Pons (tissue), 1 donor: ENCODE measurements at regions not wholly inside any gene's neighbourhood (a gene's known extent, or its start where the extent isn't known, plus 50 kb on each side); places are given as distances from the start of the nearest gene placed in this dataset.
"Not testable (repeated sequence)": the region's sequence is repeated elsewhere in the genome, so short reads cannot be mapped to it uniquely, and the experiment has no call there.

Experiments
- DNase-seq: peaks from one replicate; pipeline ENCODE4 v3.0.0-alpha.2; 2016; ENCODE audit warnings: low spot score

- no peak for DNase-seq
Observed at GRCh38 chrX:55813150-55813549, 95.6 kb downstream of the RRAGB start.

- no peak for DNase-seq
Observed at GRCh38 chrX:55815546-55815945, 98.0 kb downstream of the RRAGB start.

GRCh38 chrX:55816023-55816422 lies 98.5 kb downstream of the RRAGB start:
- no peak for DNase-seq

- DNase-seq, result no peak
Observed at GRCh38 chrX:55818673-55819375, 101.3 kb downstream of the RRAGB start.

GRCh38 chrX:55839485-55839884 lies 121.9 kb downstream of the RRAGB start:
- DNase-seq, result no peak

- DNase-seq, result no peak
Observed at GRCh38 chrX:55841962-55842752, 124.6 kb downstream of the RRAGB start.

GRCh38 chrX:55866779-55867178 lies 149.2 kb downstream of the RRAGB start:
- DNase-seq, result not testable (repeated sequence)

GRCh38 chrX:55867181-55867651 lies 149.7 kb downstream of the RRAGB start:
- DNase-seq, result no peak

GRCh38 chrX:55867708-55868107 lies 150.2 kb downstream of the RRAGB start:
- DNase-seq, result no peak

GRCh38 chrX:55874807-55875206 lies 157.3 kb downstream of the RRAGB start:
- no peak for DNase-seq

- not testable (repeated sequence) for DNase-seq
Observed at GRCh38 chrX:55883541-55883940, 166.0 kb downstream of the RRAGB start.

- DNase-seq, result peak; percentile 32
Observed at GRCh38 chrX:55907968-55908607, 190.5 kb downstream of the RRAGB start.

GRCh38 chrX:55908661-55909212 lies 191.2 kb downstream of the RRAGB start:
- peak; percentile 27 for DNase-seq

- DNase-seq, result no peak
Observed at GRCh38 chrX:55919367-55920221, 202.0 kb downstream of the RRAGB start.

GRCh38 chrX:55924574-55924973 lies 207.0 kb downstream of the RRAGB start:
- DNase-seq, result no peak

GRCh38 chrX:55928529-55928928 lies 211.0 kb downstream of the RRAGB start:
- not testable (repeated sequence) for DNase-seq
